Endothelial cell of umbilical vein (primary cell): ENCODE measurements at regions not wholly inside any gene's neighbourhood (a gene's known extent, or its start where the extent isn't known, plus 50 kb on each side); places are given as distances from the start of the nearest gene placed in this dataset.

Source experiments
- BruUV-seq: library from RNA; stranded (reverse); fragments of 400-500 nt; replicated peaks from 2 replicates; lab custom pipeline; 2021; lab: Mats Ljungman, UMichigan
- CTCF ChIA-PET: fragments of 300-600, 350-600 bp; sonication (Branson Sonifier 250); formaldehyde crosslinking; loops from one replicate; lab custom pipeline; 2021; ENCODE audit warnings: antibody characterized with exemption, inconsistent platforms; lab: Charles Lee
- POLR2A ChIA-PET: fragments of 300-600, 350-600 bp; sonication (Branson Sonifier 250); formaldehyde crosslinking; loops from one replicate; lab custom pipeline; 2021; ENCODE audit warnings: antibody characterized with exemption, inconsistent platforms; lab: Charles Lee
- DNase-seq: peaks from one replicate; pipeline ENCODE4 v3.0.0-alpha.2; 2011; ENCODE audit warnings: low read depth, low spot score
- FAIRE-seq: peaks from 2 replicates; lab custom pipeline; 2011; peaks lifted over from hg19 to GRCh38; lab: Jason Lieb, UNC
- H2AFZ ChIP-seq: 2 replicates; pipeline ENCODE4 v1.6.0; 2012; ENCODE audit warnings: low read depth, low read length, control low read depth, inconsistent platforms
- H3K27ac ChIP-seq: 2 replicates; pipeline ENCODE4 v1.5.1; 2011; ENCODE audit warnings: low read depth, mild to moderate bottlenecking, control low read depth, low read length, moderate library complexity; ENCODE audit not compliant: insufficient read depth
- H3K27me3 ChIP-seq, 2 experiments: 2 replicates each; pipeline versions ENCODE4 v1.6.0 to v1.6.1; 2011; ENCODE audit warnings: low read length in 2 of 2, mixed read lengths in 1 of 2; ENCODE audit not compliant: control insufficient read depth in 2 of 2, insufficient read depth in 2 of 2
- H3K36me3 ChIP-seq, 2 experiments: 2 replicates in 1 of 2; 3 replicates in 1 of 2; pipeline ENCODE4 v1.5.1; 2011; ENCODE audit warnings: low read length in 2 of 2, mild to moderate bottlenecking in 1 of 2, moderate library complexity in 1 of 2; ENCODE audit not compliant: control insufficient read depth in 2 of 2, insufficient read depth in 2 of 2; ENCODE audit errors: extremely low read depth in 1 of 2
- H3K4me1 ChIP-seq: 3 replicates; pipeline ENCODE4 v1.5.1; 2011; ENCODE audit warnings: mild to moderate bottlenecking, low read length; ENCODE audit not compliant: control insufficient read depth, insufficient read depth; ENCODE audit errors: extremely low read depth
- H3K4me2 ChIP-seq: 2 replicates; pipeline ENCODE4 v1.6.1; 2011; ENCODE audit warnings: low read length, control low read depth, mixed read lengths; ENCODE audit not compliant: insufficient read depth
- H3K4me3 ChIP-seq, 3 experiments: fragments of 200-600 bp in 1 of 3; sonication (generic), shearing (Covaris generic) in 1 of 3; replicated peaks in 1 of 3; 2 replicates each; pipeline ENCODE4 v1.5.1; 2011 to 2016; ENCODE audit warnings: control low read depth in 3 of 3, low read length in 3 of 3, mild to moderate bottlenecking in 2 of 3, inconsistent platforms in 1 of 3, low read depth in 1 of 3, moderate library complexity in 1 of 3; ENCODE audit not compliant: insufficient read depth in 1 of 3
- H3K79me2 ChIP-seq: 2 replicates; pipeline ENCODE4 v1.6.0; 2012; ENCODE audit warnings: low read length, inconsistent platforms; ENCODE audit not compliant: control insufficient read depth, insufficient read depth
- H3K9ac ChIP-seq: replicated peaks from 2 replicates; pipeline ENCODE3; 2011; ENCODE audit warnings: low read length, control low read depth; ENCODE audit not compliant: insufficient read depth; ENCODE audit errors: extremely low read depth
- H3K9me1 ChIP-seq: replicated peaks from 3 replicates; pipeline ENCODE4 v1.6.0; 2011; ENCODE audit warnings: mild to moderate bottlenecking, low read length; ENCODE audit not compliant: control insufficient read depth, insufficient read depth; ENCODE audit errors: extremely low read depth
- H3K9me3 ChIP-seq: replicated peaks from 2 replicates; pipeline ENCODE4 v1.5.1; 2012; ENCODE audit warnings: low read length, inconsistent platforms; ENCODE audit not compliant: control insufficient read depth, insufficient read depth
- H4K20me1 ChIP-seq: replicated peaks from 2 replicates; pipeline ENCODE3; 2011; ENCODE audit warnings: mild to moderate bottlenecking, low read length; ENCODE audit not compliant: control insufficient read depth, insufficient read depth; ENCODE audit errors: extremely low read depth
- CTCF ChIP-seq, 2 donors: IDR thresholded peaks; 1 replicate in 1 of 2; 2 replicates in 1 of 2; pipeline ENCODE4 v1.5.1; 2011; ENCODE audit warnings: low read length in 2 of 2, mild to moderate bottlenecking in 2 of 2, moderate library complexity in 2 of 2, control low read depth in 1 of 2, inconsistent platforms in 1 of 2, low read depth in 1 of 2; ENCODE audit not compliant: insufficient read depth in 1 of 2; ENCODE audit errors: extremely low read depth in 1 of 2
- EZH2 ChIP-seq: IDR thresholded peaks from 2 replicates; pipeline ENCODE4 v1.6.1; 2012; ENCODE audit warnings: borderline replicate concordance, low read depth, mild to moderate bottlenecking, moderate library complexity, low read length, inconsistent platforms; ENCODE audit not compliant: severe bottlenecking
- FOS ChIP-seq: IDR thresholded peaks from 2 replicates; pipeline ENCODE4 v1.6.1; 2011; ENCODE audit warnings: mild to moderate bottlenecking, low read length, moderate library complexity, borderline replicate concordance; ENCODE audit not compliant: insufficient read depth
- GATA2 ChIP-seq: IDR thresholded peaks from 2 replicates; pipeline ENCODE4 v1.7.0; 2011; ENCODE audit warnings: low read depth, mild to moderate bottlenecking, moderate library complexity, mixed read lengths, low read length; ENCODE audit not compliant: insufficient read length, insufficient read depth
- JUN ChIP-seq: IDR thresholded peaks from 2 replicates; pipeline ENCODE4 v1.6.1; 2011; ENCODE audit warnings: borderline replicate concordance, low read depth; ENCODE audit not compliant: insufficient read length, insufficient read depth
- MYC ChIP-seq: IDR thresholded peaks from one replicate; pipeline ENCODE4 v1.6.1; 2011; ENCODE audit warnings: mild to moderate bottlenecking, low read depth, low read length
- POLR2A ChIP-seq: IDR thresholded peaks from 2 replicates; pipeline ENCODE4 v1.6.1; 2012; ENCODE audit warnings: low read depth, mild to moderate bottlenecking, control low read depth, low read length
- POLR2AphosphoS5 ChIP-seq: IDR thresholded peaks from 2 replicates; pipeline ENCODE4 v1.6.1; 2012; ENCODE audit warnings: low read depth, mild to moderate bottlenecking, control low read depth, low read length, moderate library complexity; ENCODE audit not compliant: insufficient read depth
- dilution Hi-C: fragments of 300-500 bp; cut with MboI; formaldehyde crosslinking; loops from one replicate; pipeline ENCODE4 v1.15.0; 2019; ENCODE audit warnings: low sequenced_read_pairs; ENCODE audit not compliant: extremely low pct_ligation_motif_present
- intact Hi-C: fragments of 100-400 bp; cut with micrococcal nuclease; formaldehyde crosslinking; loops from one replicate; pipeline ENCODE4 v1.10.0; 2022
- TF ChIP-seq, protein P1 (sequence below): IDR thresholded peaks from 2 replicates; pipeline ENCODE4 v1.6.1; 2011; ENCODE audit not compliant: insufficient read depth, insufficient read length

GRCh38 chr9:21542787-21543186 lies 60.7 kb upstream of the IFNE start:
- H3K4me3 ChIP-seq: no peak overlapping the region
- dilution Hi-C loops: no loop called here
- H3K9me1 ChIP-seq: no peaks in the 10 kb centered on the region
- no peaks in the 10 kb centered on the region for H3K27me3 ChIP-seq
- no peak for TF ChIP-seq JUN
- peak; percentile 23 for TF ChIP-seq GATA2
- peak; percentile 13 for TF ChIP-seq FOS
- ChIA-PET POLR2A (interaction anchor here (0.9 kb wide), 1 partner anchor 33 kb away, joined by 3 read pairs; no protein-coding TSS in a partner anchor), CTCF (interaction anchor here (1.0 to 1.5 kb wide), 5 partner anchors 9 to 19 kb away, joined by 3 to 7 read pairs (median 4); no protein-coding TSS in a partner anchor)
- intact Hi-C loops: no loop called here
- no peak overlapping the region for H3K9ac ChIP-seq
- DNase-seq: peak; percentile 59
- H2AFZ ChIP-seq: no peak overlapping the region
- no peaks in the 10 kb centered on the region for H3K36me3 ChIP-seq
- FAIRE-seq: no peak
- peaks cover 68% of the 10 kb centered on the region for H3K79me2 ChIP-seq
- BruUV-seq: no TSS peak
- peak overlapping the region; percentile 57 for H3K4me2 ChIP-seq
- H3K9me3 ChIP-seq: no peaks in the 10 kb centered on the region
- H3K4me1 ChIP-seq: peaks cover 21% of the 10 kb centered on the region
- peak overlapping the region; percentile 32 for H3K27ac ChIP-seq
- peaks cover 3% of the 10 kb centered on the region for H4K20me1 ChIP-seq

DNA sequence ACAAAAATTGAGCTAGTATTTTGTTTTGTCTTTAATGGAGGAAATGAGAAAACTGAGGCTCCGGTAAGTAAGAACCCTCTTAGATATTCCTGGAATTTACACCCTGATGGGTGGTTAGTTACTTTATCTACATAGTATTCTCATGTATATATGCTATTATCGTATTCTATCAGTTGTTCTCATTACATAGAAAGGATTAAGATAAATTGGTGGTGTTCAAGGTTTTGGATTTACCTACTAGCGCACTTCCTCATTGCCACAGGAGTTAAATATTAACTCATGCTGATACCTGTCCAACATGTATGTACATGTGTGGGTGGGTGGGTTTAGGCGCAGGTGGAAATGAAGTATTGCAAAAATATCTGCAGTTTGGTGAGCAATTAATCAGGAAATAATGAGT lies 61.1 kb upstream of the IFNE start:
- Histone ChIP-seq H3K27me3 (no peaks in the 10 kb centered on the region), H3K9me1 (no peaks in the 10 kb centered on the region), H3K27ac (peak overlapping the region; percentile 32), H4K20me1 (peaks cover 3% of the 10 kb centered on the region), H3K79me2 (peaks cover 72% of the 10 kb centered on the region), H3K9ac (no peak overlapping the region), H3K36me3 (no peaks in the 10 kb centered on the region), H3K4me3 (no peak overlapping the region), H3K9me3 (no peaks in the 10 kb centered on the region), H3K4me2 (peak overlapping the region; percentile 57), H3K4me1 (peaks cover 25% of the 10 kb centered on the region), H2AFZ (no peak overlapping the region)
- BruUV-seq: no TSS peak
- CTCF ChIA-PET: interaction anchor here (1.0 to 1.5 kb wide), 5 partner anchors 9 to 19 kb away, joined by 3 to 7 read pairs (median 4); no protein-coding TSS in a partner anchor
- POLR2A ChIA-PET: interaction anchor here (0.9 kb wide), 1 partner anchor 33 kb away, joined by 3 read pairs; no protein-coding TSS in a partner anchor
- DNase-seq: no peak
- no peak for TF ChIP-seq JUN
- TF ChIP-seq GATA2: no peak
- TF ChIP-seq, protein P1, sequence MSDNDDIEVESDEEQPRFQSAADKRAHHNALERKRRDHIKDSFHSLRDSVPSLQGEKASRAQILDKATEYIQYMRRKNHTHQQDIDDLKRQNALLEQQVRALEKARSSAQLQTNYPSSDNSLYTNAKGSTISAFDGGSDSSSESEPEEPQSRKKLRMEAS: no peak
- no peak for TF ChIP-seq EZH2
- TF ChIP-seq POLR2A: no peak
- no peak for TF ChIP-seq CTCF (IDR thresholded peaks at IDR 0.05; ENCODE audit: extremely low read depth in 1 of 2, insufficient read depth in 1 of 2, low read depth in 1 of 2, low read length in 2 of 2)
- no peak for TF ChIP-seq MYC
- no peak for TF ChIP-seq POLR2AphosphoS5
- no peak for TF ChIP-seq FOS
- dilution Hi-C loops (no loop called here), intact Hi-C loops (no loop called here)
- no peak for FAIRE-seq
